ENCODE measurements at regions not wholly inside any gene's neighbourhood (a gene's known extent, or its start where the extent isn't known, plus 50 kb on each side); places are given as distances from the start of the nearest gene placed in this dataset.

DNA sequence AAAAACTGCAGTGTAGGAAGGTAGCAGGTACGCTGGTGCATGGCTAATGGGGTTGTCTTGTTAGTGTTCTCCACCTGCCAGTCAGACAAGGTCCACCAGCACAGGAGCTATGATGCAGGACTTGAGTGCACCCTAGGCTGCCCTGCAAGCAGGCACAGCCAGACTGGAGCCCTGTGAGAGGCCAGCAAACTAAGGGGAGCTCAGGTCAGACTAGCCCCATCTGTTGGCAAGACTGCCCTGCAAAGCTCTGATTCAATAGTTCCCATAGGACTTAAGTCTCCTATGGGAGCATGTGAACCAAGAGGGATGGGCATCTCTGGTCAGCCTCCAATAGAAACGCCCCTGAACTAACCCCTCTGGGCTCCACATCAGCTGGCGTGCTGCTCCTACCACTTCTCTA lies 1307.3 kb downstream of the C4orf33 start:
- TF ChIP-seq POLR2A (IDR thresholded peaks at IDR 0.05; ENCODE audit: low read depth, low read length) (no peak), SPI1 (IDR thresholded peaks at IDR 0.05; ENCODE audit: low read depth, low read length) (no peak), POLR2AphosphoS5 (IDR thresholded peaks at IDR 0.05; ENCODE audit: low read depth, low read length) (no peak)

All from GM12891 (cell line).